ENCODE measurements at regions not wholly inside any gene's neighbourhood (a gene's known extent, or its start where the extent isn't known, plus 50 kb on each side); places are given as distances from the start of the nearest gene placed in this dataset.

- no peak for DNase-seq
- intact Hi-C loops (cut with DNase I; ENCODE audit: low total_unique reads): no loop called here
- TF ChIP-seq CTCF (IDR thresholded peaks at IDR 0.05) (no peak), POLR2A (IDR thresholded peaks at IDR 0.05) (no peak)
- Histone ChIP-seq H3K4me3 (no peak overlapping the region), H3K4me1 (no peaks in the 10 kb centered on the region), H3K27me3 (no peaks in the 10 kb centered on the region), H3K27ac (peak overlapping the region in 1 of 2 donors; percentile 93), H3K36me3 (no peaks in the 10 kb centered on the region), H3K9me3 (no peaks in the 10 kb centered on the region)
Measured at GRCh38 chr10:84074521-84074920, 64.8 kb upstream of the GHITM start.

GRCh38 chr10:84075226-84076046 is 63.9 kb upstream of the GHITM start:
- intact Hi-C loops (cut with DNase I; ENCODE audit: low total_unique reads): no loop called here
- peak; percentile 16 to 24 for DNase-seq
- TF ChIP-seq POLR2A (IDR thresholded peaks at IDR 0.05): no peak
- H3K27me3 ChIP-seq: no peaks in the 10 kb centered on the region
- H3K9me3 ChIP-seq: no peaks in the 10 kb centered on the region
- H3K4me3 ChIP-seq: no peak overlapping the region
- no peaks in the 10 kb centered on the region for H3K36me3 ChIP-seq
- peak overlapping the region; percentile 75 to 93 for H3K27ac ChIP-seq
- H3K4me1 ChIP-seq: no peaks in the 10 kb centered on the region

DNA sequence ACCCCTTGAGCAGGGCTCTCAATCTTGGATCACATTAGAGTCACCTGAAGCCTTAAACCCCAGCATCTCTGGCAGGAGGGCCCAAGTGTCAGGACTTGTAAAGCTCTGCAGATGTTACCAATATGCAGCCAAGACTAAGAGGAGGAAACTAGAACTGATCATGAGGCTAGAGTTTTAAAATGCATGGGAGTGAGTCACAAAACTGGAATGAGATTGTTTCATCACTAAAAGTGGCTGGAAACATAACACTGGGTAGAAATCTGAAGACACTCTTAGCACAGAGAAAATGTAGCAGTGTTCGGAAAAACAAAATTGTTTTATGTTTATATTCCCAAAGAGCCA is 63.3 kb upstream of the GHITM start:
- H3K27ac ChIP-seq: peak overlapping the region; percentile 75 to 93
- intact Hi-C loops (cut with DNase I; ENCODE audit: low total_unique reads): no loop called here
- no peak for TF ChIP-seq POLR2A (IDR thresholded peaks at IDR 0.05)
- TF ChIP-seq CTCF (IDR thresholded peaks at IDR 0.05): no peak
- no peak overlapping the region for H3K4me3 ChIP-seq
- no peaks in the 10 kb centered on the region for H3K36me3 ChIP-seq
- H3K4me1 ChIP-seq: no peaks in the 10 kb centered on the region
- peak; percentile 34 to 44 for DNase-seq
- no peaks in the 10 kb centered on the region for H3K27me3 ChIP-seq
- no peaks in the 10 kb centered on the region for H3K9me3 ChIP-seq

- no peaks in the 10 kb centered on the region for H3K27me3 ChIP-seq
- intact Hi-C loops (cut with DNase I; ENCODE audit: low total_unique reads): no loop called here
- H3K4me1 ChIP-seq: no peaks in the 10 kb centered on the region
- TF ChIP-seq CTCF (IDR thresholded peaks at IDR 0.05) (peak in 1 of 4 experiments; percentile 35), POLR2A (IDR thresholded peaks at IDR 0.05) (no peak)
- H3K27ac ChIP-seq: peak overlapping the region; percentile 75 to 93
- H3K9me3 ChIP-seq: no peaks in the 10 kb centered on the region
- DNase-seq: peak; percentile 27 to 28
- H3K4me3 ChIP-seq: no peak overlapping the region
- H3K36me3 ChIP-seq: no peaks in the 10 kb centered on the region
Measured at GRCh38 chr10:84076540-84077195, 62.6 kb upstream of the GHITM start.

- no peak overlapping the region for H3K4me3 ChIP-seq
- no peak for DNase-seq
- H3K27me3 ChIP-seq: no peaks in the 10 kb centered on the region
- intact Hi-C loops (cut with DNase I; ENCODE audit: low total_unique reads): no loop called here
- TF ChIP-seq CTCF (IDR thresholded peaks at IDR 0.05) (no peak), POLR2A (IDR thresholded peaks at IDR 0.05) (no peak)
- H3K9me3 ChIP-seq: no peaks in the 10 kb centered on the region
- H3K4me1 ChIP-seq: no peaks in the 10 kb centered on the region
- no peaks in the 10 kb centered on the region for H3K36me3 ChIP-seq
- peak overlapping the region in 1 of 2 donors; percentile 93 for H3K27ac ChIP-seq
Measured at GRCh38 chr10:84077768-84078167, 61.5 kb upstream of the GHITM start.

Data from uterus (tissue), 3 donors.